Cardiac muscle cell (in vitro differentiated cells and primary cell): ENCODE measurements at regions not wholly inside any gene's neighbourhood (a gene's known extent, or its start where the extent isn't known, plus 50 kb on each side); places are given as distances from the start of the nearest gene placed in this dataset.

Source experiments
- DNase-seq, 2 donors: peaks; one replicate each; pipeline versions ENCODE4 v3.0.0 to v3.0.0-alpha.2; 2010 to 2017; ENCODE audit warnings: low read depth in 1 of 2, low spot score in 1 of 2
- H3K27ac ChIP-seq: fragments of 200-600 bp; sonication (generic); 2 replicates; pipeline ENCODE4 v1.5.1; 2016
- H3K27me3 ChIP-seq: fragments of 200-600 bp; sonication (generic); 2 replicates; pipeline ENCODE4 v1.6.0; 2016; ENCODE audit warnings: control low read depth
- H3K36me3 ChIP-seq: fragments of 200-600 bp; sonication (generic); 2 replicates; pipeline ENCODE4 v1.5.1; 2016; ENCODE audit warnings: control low read depth
- H3K4me1 ChIP-seq: fragments of 200-600 bp; sonication (generic); 2 replicates; pipeline ENCODE4 v1.8.1; 2017; ENCODE audit warnings: low read depth, mild to moderate bottlenecking, mixed run types
- H3K4me3 ChIP-seq: fragments of 200-600 bp; sonication (generic); 2 replicates; pipeline ENCODE4 v1.5.1; 2016; ENCODE audit warnings: mild to moderate bottlenecking
- H3K9me3 ChIP-seq: fragments of 200-600 bp; sonication (generic); 2 replicates; pipeline ENCODE4 v1.5.1; 2017; ENCODE audit warnings: low read depth, mild to moderate bottlenecking, control low read depth
- CTCF ChIP-seq: IDR thresholded peaks from 2 replicates; pipeline ENCODE4 v1.5.1; 2012; ENCODE audit warnings: low read depth, mild to moderate bottlenecking, low read length

GRCh38 chr6:42502127-42502526 lies 50.4 kb upstream of the TRERF1 start:
- Histone ChIP-seq H3K27ac (no peak overlapping the region), H3K4me3 (no peak overlapping the region), H3K4me1 (peaks cover 8% of the 10 kb centered on the region), H3K9me3 (no peaks in the 10 kb centered on the region), H3K27me3 (no peaks in the 10 kb centered on the region), H3K36me3 (no peaks in the 10 kb centered on the region)
- DNase-seq, result no peak
- no peak for TF ChIP-seq CTCF
